ENCODE measurements at regions not wholly inside any gene's neighbourhood (a gene's known extent, or its start where the extent isn't known, plus 50 kb on each side); places are given as distances from the start of the nearest gene placed in this dataset.

DNA sequence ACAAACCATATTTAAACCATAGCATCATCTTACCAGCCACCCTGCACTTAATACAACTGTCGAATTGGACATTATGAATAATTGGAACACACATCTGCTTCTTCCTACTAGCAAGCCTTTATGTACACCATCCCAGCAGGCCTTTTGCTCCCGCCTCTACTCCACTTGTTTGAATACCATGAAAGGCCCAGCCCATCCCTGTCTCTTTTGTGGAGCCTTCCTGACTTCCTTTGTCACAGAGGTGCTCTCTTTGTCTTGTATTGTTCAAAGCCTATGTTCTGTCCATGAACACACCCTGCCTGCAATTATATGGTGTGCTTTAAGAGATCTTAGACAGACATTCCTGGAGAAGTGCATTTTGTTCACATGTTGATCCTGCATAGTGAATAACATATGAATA, 465.7 kb downstream of the DIRAS2 start:
- TF ChIP-seq, protein P1, sequence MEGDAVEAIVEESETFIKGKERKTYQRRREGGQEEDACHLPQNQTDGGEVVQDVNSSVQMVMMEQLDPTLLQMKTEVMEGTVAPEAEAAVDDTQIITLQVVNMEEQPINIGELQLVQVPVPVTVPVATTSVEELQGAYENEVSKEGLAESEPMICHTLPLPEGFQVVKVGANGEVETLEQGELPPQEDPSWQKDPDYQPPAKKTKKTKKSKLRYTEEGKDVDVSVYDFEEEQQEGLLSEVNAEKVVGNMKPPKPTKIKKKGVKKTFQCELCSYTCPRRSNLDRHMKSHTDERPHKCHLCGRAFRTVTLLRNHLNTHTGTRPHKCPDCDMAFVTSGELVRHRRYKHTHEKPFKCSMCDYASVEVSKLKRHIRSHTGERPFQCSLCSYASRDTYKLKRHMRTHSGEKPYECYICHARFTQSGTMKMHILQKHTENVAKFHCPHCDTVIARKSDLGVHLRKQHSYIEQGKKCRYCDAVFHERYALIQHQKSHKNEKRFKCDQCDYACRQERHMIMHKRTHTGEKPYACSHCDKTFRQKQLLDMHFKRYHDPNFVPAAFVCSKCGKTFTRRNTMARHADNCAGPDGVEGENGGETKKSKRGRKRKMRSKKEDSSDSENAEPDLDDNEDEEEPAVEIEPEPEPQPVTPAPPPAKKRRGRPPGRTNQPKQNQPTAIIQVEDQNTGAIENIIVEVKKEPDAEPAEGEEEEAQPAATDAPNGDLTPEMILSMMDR (IDR thresholded peaks at IDR 0.05), result no peak
- no peak for TF ChIP-seq POLR2A (IDR thresholded peaks at IDR 0.05)

All from upper lobe of left lung (tissue), 4 donors.